ENCODE measurements at regions not wholly inside any gene's neighbourhood (a gene's known extent, or its start where the extent isn't known, plus 50 kb on each side); places are given as distances from the start of the nearest gene placed in this dataset.
"Not testable (repeated sequence)": the region's sequence is repeated elsewhere in the genome, so short reads cannot be mapped to it uniquely, and the experiment has no call there.

DNA sequence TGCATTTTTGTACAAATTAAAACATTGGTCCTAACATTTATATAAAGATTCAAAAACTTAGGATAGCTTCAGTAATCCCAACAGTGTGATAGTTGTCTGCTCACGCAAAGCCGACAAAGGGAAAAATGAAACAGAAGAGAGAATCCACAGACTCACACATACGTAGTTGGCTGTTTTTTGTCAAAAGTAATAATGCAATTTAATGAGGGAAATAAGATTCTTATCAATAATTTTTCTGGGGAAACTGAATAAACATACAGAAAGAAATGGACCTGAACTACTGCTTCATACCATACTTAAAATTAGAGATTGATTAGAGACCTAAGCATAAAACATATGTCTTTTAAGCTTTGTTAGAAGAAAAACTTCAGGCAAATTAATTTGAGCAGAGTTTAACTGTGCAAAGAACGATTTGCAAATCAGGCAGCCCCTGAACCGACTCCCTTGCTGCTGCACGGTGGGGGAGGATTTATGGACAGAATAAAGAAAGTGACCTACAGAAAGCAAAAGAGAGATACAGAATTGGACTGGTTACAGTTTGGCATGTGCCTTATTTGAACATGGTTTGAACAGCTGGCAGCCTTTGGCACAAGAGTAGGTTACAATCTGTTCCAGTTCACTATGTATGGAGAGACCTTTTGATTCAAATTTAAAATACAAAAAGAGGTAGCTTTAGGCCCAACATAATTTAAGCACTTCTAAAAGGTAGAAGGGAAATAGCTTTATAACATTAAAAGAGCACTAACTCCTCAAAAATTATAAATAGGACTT is 64.9 kb upstream of the CTSV start:
- not testable (repeated sequence) for DNase-seq (ENCODE audit: low read depth in 2 of 2)

DNA sequence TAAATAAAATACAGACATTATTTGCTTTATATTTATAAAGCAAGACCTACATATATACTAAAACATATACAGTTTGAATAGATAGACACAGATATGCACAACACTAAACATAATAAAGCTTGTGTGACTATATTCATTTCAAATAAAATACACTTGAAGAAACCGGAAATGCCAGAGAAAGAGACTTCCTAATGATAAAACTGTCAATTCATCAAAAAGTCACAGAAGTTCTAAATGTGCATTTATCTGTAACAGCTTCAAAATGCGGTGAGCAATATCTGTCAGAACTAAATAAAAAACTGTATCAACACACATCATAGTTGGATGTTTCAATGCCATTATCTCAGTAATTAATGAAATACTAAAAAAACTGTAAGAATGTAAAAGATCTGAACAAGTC is 60.6 kb upstream of the CTSV start:
- DNase-seq (ENCODE audit: low read depth in 2 of 2) = not testable (repeated sequence)

DNA sequence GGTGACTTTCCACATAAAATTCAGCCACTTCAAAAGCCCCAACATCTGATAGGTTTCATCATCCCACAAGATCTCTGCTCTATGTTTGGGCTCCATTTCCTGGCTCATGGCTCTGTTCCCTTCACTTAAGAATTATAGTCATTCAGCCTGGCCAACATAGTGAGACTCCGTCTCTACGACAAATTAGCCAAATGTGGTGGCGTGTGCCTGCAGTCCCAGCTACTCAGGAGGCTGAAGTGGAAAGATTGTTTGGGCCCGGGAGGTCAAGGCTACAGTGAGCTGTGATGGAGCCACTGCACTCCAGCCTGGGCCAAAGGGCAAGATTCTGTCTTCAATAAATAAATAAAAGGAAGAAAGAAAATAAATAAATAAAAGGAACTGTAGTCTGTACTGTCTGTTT is 57.9 kb upstream of the CTSV start:
- no peak for DNase-seq (ENCODE audit: low read depth in 2 of 2)

DNA sequence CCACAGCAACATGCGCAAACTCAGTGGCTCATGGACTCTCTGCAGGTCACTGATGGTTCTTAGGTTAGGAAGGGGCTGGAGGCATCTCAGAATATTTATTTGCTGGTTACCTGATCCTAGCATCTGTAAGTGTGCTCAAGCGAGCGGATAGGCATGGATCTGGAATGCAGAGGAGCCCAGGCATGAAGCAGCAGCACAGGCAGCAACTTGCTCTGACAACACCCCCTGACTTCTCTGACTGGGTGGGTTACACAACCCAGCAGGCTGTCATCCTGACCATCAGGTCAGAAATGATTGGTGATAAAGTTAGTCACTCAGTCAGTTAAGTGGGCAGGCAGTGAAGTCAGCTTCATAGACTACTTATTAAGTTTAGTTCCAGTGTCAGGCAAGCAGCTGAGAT is 50.4 kb upstream of the CTSV start:
- DNase-seq (ENCODE audit: low read depth in 2 of 2) = not testable (repeated sequence)

All from stimulated activated CD8-positive, alpha-beta memory T cell treated with anti-CD3 and anti-CD28 coated beads, Interleukin-2, amount 100 ng/mL, for 1 hour (primary cell).